ENCODE measurements at regions not wholly inside any gene's neighbourhood (a gene's known extent, or its start where the extent isn't known, plus 50 kb on each side); places are given as distances from the start of the nearest gene placed in this dataset.

- DNase-seq, result no peak
Observed at GRCh38 chr11:128187377-128187776, 400.0 kb downstream of the ETS1 start.

- DNase-seq, result no peak
Observed at GRCh38 chr11:128184981-128185380, 402.4 kb downstream of the ETS1 start.

GRCh38 chr11:128182844-128183243 is 404.5 kb downstream of the ETS1 start:
- DNase-seq, result no peak

- no peak for DNase-seq
Observed at GRCh38 chr11:128181984-128182383, 405.4 kb downstream of the ETS1 start.

- no peak for DNase-seq
Observed at GRCh38 chr11:128181088-128181480, 406.3 kb downstream of the ETS1 start.

GRCh38 chr11:128180441-128181087 is 406.8 kb downstream of the ETS1 start:
- no peak for DNase-seq

GRCh38 chr11:128179512-128179911 is 407.8 kb downstream of the ETS1 start:
- DNase-seq, result no peak

- no peak for DNase-seq
Observed at GRCh38 chr11:128179039-128179438, 408.3 kb downstream of the ETS1 start.

GRCh38 chr11:128174465-128175291 is 412.7 kb downstream of the ETS1 start:
- no peak for DNase-seq

- no peak for DNase-seq
Observed at GRCh38 chr11:128172046-128172878, 415.1 kb downstream of the ETS1 start.

- no peak for DNase-seq
Observed at GRCh38 chr11:128171506-128171905, 415.9 kb downstream of the ETS1 start.

- no peak for DNase-seq
Observed at GRCh38 chr11:128165572-128165971, 421.8 kb downstream of the ETS1 start.

- no peak for DNase-seq
Observed at GRCh38 chr11:128164080-128164741, 423.1 kb downstream of the ETS1 start.

- DNase-seq, result no peak
Observed at GRCh38 chr11:128161994-128162393, 425.4 kb downstream of the ETS1 start.

GRCh38 chr11:128161436-128161835 is 425.9 kb downstream of the ETS1 start:
- DNase-seq, result no peak

GRCh38 chr11:128158860-128159259 is 428.5 kb downstream of the ETS1 start:
- no peak for DNase-seq

- no peak for DNase-seq
Observed at GRCh38 chr11:128157423-128158298, 429.7 kb downstream of the ETS1 start.

- DNase-seq, result no peak
Observed at GRCh38 chr11:128156486-128156885, 430.9 kb downstream of the ETS1 start.

- no peak for DNase-seq
Observed at GRCh38 chr11:128155590-128155989, 431.8 kb downstream of the ETS1 start.

- DNase-seq, result no peak
Observed at GRCh38 chr11:128153697-128154048, 433.7 kb downstream of the ETS1 start.

- no peak for DNase-seq
Observed at GRCh38 chr11:128152796-128153696, 434.3 kb downstream of the ETS1 start.
